Fibroblast of skin of scalp (primary cell): ENCODE measurements at regions not wholly inside any gene's neighbourhood (a gene's known extent, or its start where the extent isn't known, plus 50 kb on each side); places are given as distances from the start of the nearest gene placed in this dataset.
A peak's percentile ranks its signal among the peaks of the same experiment; 100 is the strongest.

ENCODE experiments used
- DNase-seq: peaks from one replicate; pipeline ENCODE4 v3.0.0-alpha.2; 2013

DNA sequence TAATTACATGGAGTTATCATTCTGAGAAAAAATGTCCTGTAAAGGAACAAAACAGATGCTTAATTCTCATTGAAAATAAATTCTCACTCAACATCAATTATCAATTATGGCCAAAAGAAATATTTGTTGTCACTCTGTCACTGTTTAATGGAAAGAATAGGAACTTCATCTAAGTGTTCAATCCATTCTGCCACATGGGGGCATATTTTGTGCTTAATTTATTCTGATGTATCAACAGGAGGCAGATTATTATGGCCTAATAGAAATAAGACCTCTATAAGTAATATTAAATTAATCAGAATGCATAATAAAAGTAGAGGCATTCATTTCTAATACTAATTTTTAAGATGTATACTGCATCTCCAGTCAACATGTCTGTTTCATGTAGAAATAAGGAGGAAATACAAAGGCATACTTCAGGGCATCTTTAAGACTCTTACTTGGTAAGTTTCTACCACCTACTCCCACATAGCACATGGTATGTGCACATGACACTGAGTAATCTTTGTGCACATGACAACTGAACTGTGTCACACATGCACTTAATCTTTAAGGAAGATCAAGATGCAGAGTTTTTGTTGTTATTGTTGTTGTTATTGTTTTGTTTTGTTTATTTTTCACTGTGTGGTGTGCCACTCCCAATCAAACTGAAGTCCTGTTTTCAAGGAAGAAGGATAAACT, 420.4 kb upstream of the SEMA3A start:
- no peak for DNase-seq

DNA sequence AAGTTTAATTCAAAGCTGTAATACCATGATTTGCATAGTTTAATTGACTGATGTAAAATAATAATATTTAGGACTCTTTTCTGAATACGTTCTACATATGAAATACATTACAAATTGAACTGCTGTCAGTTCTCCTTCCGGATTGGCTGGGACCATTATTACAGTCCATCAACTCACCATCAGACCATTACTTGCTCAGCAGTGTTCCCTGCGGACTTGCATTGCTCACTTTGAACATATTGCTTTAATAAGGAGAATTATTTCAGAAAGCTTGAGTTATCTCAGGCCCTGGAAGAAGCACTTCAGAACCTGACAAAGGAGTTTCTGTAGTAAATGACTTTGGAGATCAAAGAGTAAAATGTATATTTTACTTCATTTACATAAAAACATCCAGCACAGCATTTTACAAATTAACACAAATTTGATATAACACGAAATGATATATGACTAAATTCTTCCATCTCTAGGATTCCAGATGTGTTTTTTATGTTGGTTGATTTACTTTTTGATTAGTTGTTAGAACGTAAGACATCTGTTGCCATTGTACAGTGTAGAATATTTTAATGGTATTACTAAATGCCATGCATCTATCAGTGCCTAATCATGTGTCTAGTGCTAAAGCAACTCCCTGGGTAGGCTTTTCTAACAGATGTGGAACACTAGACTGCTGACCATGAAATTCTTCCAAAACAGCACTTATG, 418.5 kb upstream of the SEMA3A start:
- DNase-seq = peak; percentile 30

DNA sequence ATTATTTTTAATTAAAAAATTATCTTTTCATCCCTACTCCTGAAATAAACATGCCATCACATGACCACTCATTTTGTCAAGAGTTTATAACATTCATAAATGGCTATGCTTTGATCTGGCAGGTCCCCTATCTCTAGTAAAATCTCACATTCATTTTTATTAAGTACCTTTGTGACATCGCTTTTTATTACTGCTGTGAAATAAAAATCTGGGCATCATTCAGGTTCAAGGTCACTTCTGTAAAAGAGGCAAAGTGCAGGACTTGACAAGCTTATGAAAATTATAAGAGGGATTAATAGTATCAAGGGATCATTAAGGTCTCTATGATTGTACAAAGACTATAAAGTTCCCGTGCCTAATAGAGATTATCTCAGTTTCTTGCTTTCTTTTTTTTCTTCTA, 416.8 kb upstream of the SEMA3A start:
- DNase-seq = no peak

DNA sequence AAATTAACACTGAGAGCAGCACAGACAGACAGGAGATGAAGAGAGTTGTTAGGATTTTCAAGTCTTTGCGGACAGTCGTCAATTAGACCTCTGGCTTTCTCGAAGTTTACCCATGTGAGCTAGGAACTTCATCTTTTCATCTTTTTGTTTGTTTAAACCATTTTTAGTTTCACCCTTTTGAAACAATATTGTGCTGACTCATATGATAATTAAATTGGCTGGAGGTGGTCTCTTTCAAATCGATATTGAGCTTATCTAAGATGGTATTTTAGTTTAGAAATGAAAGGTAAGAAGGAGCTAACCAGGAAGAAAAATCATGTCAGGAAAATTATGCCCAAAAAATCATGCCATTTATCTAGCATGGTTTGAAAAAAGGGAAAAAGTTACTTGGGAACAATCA, 415.8 kb upstream of the SEMA3A start:
- no peak for DNase-seq

GRCh38 chr7:84605301-84605700, 410.7 kb upstream of the SEMA3A start:
- DNase-seq = no peak

DNA sequence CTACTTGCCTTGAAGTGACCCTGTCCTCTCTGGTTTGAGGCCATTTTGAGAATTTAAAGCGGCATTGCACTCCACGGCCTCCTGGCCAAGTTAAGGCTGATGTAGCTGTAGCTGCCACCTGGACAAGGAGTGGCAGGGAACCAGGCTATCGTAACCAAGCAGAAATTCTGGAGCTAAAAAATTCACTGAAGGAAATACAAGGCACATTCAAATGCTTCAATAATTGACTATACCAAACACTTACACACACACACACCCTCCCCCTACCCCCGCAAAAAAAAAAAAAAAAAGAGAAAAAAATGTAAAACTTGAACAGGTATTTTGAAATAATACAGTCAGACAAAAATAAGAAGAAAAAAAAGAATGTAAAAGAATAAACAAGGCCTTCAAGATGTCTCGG, 409.0 kb upstream of the SEMA3A start:
- no peak for DNase-seq

DNA sequence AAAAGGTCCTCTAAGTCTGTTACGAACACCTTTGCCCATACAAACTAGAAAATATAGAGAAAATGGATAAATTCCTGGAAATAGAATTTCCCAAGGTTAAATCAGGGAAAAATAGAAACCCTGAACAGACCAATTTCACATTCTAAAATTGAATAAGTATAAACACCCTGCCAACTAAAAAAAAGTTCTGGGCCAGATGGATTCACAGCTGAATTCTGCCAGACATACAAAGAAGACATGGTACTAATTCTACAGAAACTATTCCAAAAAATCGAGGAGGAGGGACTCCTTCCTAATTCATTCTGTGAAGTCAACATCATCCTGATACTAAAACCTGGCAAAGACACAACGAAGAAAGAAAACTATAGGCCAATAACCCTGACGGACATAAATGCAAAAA, 400.4 kb upstream of the SEMA3A start:
- no peak for DNase-seq

GRCh38 chr7:84591897-84592296, 397.3 kb upstream of the SEMA3A start:
- DNase-seq = no peak

DNA sequence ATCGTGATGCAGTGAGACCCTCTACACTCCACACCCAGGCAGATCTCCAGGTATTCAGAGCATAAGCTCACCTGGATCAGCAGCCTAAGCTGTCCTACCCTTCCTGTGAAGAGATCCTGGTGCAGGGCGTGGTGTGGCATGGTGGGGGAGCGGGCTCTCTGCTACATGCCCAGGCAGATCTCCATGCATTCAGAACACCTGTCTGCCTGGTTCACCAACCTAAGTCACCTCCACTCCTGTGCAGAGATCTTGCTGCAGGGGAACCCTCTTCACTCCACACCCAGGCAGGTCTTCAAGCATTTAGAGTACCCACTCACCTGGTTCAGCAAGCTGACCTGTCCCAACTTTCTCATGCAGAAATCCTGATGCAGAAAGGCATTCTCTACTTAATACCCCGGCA, 394.4 kb upstream of the SEMA3A start:
- DNase-seq = no peak

DNA sequence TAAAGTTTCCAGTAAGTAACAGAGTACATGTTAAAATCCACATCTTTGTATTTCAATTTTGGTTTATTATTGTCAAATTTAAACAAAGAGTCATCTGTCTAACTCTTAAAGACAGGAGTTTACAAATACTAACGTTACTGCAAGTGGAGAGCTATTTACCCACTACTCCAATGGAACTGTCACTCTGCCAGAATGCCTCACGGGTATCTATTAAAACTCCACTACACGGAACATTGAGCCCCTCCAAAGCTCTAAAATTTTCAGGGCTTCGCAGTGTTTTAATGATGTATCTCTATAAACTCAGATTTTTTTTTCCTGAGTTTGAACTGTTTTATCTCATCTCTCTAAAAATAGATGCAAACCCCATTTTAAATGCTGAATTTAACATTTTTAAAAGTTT, 388.7 kb upstream of the SEMA3A start:
- no peak for DNase-seq

DNA sequence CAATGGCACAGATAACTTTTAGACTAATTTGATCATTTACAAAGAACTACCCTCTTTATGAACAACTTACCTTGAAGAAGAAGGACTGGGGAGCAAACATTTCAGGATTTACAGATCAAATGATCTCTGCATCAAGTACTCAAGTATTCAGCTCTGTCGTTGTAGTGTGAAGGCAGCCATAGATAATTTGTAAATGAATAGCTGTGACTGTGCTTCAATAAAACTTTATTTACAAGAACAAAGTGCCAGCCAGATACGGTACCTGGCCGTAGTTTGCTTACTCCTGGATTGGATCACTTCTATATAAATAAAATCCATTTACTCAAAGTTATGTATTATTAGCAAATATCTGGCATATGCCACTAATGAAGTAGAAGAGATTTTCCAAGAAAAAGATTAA, 388.2 kb upstream of the SEMA3A start:
- no peak for DNase-seq

DNA sequence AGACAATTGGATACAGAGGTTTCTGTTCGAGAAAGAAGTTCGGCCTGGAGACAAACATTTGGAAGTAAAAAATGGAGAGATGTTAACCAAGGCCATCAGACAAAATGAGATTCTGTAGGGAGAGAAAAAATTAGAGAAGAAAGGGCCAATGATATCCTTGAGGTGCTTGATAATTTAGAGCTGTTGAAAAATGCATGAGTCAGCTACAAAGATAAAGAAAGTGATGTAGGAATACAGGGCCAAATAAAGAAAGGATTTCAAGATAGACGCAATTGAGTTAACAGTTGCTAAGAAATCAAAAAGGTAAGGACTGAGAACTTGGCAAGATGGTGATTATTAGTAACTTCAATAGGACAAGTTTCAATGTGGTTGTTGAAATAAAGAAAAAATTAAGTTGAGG, 384.2 kb upstream of the SEMA3A start:
- no peak for DNase-seq

GRCh38 chr7:84568781-84569180, 374.2 kb upstream of the SEMA3A start:
- DNase-seq = no peak

DNA sequence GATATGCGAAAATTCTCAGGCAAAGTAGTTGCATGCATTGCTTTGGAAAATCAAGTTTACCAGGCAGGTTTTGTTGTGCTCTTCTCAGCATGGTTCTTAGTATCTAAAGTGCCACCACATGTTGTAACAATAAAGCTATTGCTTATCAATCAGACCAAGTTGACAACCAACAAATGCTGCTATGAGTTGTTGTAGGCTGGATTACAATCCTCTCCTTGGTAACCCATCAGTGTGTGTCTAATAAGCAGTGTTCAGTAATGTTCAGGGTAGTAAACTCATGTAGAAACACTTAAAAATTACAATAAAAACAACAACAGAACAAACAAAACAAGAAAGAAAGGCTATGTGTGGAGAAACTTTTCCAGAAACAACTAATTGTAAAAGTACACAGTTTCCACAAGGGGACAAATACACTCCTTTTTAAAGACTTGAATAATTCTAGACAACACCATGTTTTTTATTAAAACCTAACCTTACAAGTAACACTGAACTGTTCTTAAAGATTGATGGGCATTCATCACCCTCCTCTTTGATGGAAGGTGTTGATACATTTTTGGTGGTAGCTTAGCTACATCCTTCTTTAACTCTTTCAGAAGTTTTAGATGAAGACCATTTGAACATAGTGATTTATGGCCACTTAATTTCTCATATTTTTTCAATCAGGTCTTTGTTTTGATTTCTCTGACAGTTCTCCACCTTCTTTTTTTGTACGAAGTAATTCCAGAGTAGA, 370.9 kb upstream of the SEMA3A start:
- DNase-seq = no peak

DNA sequence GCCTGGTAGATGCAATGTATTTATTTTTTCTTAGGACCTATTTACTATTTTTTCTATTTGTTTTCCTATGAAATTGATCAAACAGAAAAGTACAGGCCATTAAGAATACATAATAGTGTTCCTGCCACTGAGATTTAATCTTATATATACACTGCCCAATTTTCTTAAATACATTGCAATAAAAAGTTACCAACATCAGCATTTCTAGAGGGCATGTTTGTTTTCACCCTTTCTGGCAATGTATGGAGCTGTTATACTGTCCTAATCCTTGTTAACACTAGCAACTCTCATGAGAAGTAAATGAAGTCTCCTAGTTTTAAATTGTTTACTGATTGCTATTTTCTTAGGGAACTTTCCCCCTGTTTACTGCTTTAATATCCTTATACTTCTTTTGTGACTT, 359.1 kb upstream of the SEMA3A start:
- DNase-seq = no peak

DNA sequence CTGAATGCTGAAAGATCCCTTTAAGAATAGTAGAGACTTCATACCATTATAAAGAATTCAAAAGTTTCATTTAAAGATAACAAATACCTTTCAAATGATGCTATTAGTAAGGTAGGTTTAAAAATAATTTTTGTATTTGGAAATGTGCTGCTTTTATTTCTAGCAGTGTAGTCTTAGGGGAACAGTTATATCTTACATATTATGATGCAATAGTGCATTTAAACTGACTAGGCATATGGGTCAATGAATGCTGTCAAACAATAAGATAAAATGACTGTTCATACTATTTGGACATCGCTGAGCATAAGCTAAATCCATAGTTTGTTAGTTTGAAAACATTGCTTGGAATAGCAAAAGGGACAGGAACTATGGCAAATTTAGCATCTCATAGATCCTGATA, 354.8 kb upstream of the SEMA3A start:
- DNase-seq = no peak

DNA sequence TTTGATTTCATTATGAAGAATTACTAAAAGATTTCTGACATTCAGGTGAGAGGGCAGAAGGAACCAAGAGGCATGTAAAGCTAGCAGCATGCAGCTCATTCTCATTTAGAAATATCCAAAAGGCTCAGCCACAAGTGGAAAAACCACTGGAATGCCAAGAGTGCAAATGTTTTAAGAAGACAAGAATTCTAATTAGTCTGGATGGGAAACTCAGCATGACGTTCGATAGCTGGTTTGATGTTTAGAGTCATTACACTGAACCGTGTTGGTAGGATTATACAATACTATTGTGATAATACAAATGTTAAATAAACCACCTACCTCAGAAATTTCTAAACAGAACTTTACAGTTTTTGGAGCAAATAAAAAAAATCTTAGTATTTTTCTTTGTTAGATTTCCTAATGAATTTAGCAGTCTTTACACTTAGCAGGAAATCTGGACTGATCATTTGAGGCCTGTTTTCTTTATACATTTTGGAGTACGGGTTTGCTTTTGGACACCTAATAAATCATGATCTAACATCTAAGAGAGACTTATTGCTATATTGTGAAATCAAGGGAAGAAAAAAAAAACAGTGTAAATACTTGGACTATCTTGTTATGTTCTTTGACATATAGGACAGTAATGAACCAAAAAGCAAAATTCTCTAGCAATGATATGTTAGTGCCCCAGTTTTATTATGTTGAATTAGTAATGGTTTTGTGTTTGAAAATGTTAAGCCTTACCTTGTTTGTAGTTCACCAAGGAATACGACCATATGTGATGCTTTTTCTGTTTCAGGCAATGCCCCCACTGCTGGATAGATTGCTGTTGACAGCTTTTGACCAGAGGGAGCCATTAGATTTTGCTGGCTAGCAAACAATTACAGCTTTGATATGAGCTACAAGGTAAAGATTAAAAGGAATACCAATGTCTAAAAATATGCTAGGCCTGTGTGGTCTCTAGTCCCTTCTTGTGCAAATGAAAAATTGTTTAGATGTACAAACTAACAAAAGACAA, 354.1 kb upstream of the SEMA3A start:
- DNase-seq = peak; percentile 83

DNA sequence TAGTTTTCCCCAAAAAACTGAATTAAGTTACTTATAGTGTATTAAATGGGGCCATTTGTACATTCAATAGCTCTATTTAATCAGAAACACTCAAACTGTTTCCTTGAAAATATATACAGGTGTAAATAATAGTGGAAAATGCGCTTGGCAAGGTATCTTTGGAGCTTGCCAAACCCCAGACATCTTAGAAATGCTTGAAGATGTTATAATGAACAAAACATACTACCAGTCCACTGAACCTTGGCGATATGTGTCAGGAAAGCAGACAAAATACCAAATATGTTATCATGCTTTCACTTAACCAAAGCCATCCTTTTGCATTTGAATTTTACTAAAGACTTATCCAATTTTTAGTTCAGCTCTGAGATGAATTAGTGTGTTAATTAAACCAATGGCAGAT, 352.7 kb upstream of the SEMA3A start:
- DNase-seq = no peak

DNA sequence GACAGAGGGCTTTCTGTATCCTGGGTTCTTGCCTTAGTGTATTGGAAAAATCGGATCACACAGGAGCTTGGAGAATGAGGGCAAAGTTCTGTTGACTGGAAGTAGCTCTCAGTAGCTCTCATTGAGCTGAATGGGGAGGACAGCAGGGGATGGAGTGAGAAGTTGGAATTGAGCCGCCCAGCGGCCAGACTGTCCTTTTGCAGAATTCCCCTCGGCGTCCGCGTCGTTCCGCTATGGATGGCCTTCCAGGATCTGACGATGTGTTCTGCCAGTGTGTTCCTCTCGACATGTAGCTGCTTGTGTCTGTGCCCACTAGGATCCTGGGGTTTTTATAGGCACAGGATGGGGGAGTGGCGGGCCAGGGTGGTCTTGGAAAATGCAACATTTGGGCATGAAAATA, 351.8 kb upstream of the SEMA3A start:
- DNase-seq = no peak

- no peak for DNase-seq
Measured at GRCh38 chr7:84538268-84538667, 343.7 kb upstream of the SEMA3A start.

DNA sequence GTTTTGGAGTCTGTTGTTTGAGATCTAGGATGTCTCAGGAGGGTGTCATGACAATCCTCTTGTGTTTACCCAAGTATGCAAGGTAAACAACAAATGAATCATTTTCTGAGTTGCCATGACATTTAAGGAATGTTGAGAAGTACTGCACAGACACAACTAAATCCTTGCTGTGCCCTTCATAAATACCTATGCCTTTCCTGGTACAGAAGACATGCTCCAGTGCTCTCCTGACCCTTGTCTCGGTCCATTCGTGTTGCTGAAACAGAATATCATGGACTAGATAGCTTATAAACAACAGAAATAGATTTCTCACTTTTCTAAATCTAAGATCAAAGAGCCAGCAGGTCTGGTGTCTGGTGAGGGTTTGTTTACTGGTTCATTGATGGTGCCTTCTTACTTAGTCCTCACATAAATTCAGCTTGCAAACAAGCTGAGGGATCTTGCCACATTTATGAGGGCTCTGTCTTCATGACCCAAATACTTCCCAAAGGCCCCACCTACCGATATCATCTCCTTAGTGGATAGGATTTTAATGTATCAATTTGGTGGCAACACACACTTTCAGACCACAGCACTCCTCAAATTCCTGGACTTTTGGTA, 341.8 kb upstream of the SEMA3A start:
- peak; percentile 12 for DNase-seq

DNA sequence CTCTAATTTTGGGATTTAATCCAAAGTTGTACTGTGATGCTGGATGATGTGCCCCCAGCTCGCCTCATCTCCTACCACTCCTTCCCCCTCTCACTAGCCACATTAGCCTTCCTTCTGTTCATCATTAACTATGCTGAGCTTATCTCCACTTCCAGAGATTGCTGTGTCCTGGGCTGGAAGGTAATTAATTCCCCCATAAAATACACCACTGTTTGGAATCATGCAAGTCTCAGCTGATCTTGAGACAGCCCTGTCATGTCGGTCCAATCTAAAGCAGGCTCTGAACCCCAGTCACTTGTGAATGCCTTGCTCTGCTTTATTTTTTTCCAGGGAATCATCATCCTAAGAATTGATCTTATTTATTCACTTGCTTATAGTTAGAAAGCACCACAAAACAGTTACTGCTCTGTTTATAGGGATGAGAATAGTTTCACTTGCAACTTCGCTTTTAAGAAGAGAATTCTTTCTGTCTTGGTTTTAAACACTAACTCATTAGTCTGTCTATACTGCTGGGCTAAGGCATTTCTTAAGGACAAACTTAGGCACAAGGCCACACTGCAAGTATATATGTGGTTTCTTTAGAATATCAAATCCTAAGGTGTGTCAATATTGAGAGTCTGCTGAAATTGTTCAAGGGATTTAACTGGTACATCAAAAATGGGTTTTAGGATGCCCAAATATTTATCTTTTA, 341.1 kb upstream of the SEMA3A start:
- no peak for DNase-seq
